ENCODE measurements at regions not wholly inside any gene's neighbourhood (a gene's known extent, or its start where the extent isn't known, plus 50 kb on each side); places are given as distances from the start of the nearest gene placed in this dataset.

GRCh38 chr11:134519390-134519750 is 107.3 kb upstream of the B3GAT1 start:
- no peak for TF ChIP-seq BRCA1 (IDR thresholded peaks at IDR 0.05)
- TF ChIP-seq BRCA1 (CRISPR knock-in tag; IDR thresholded peaks at IDR 0.05): no peak
- TF ChIP-seq POLR2G (IDR thresholded peaks at IDR 0.05; ENCODE audit: low read depth, low read length): no peak
- TF ChIP-seq CTCF (IDR thresholded peaks at IDR 0.05 in 2 of 3, conservative IDR thresholded peaks at IDR 0.05 in 1 of 3; ENCODE audit: insufficient read depth in 2 of 3, low read depth in 1 of 3, low read length in 3 of 3): no peak
- TF ChIP-seq SIRT6 (IDR thresholded peaks at IDR 0.05; ENCODE audit: low read depth, low read length): no peak
- TF ChIP-seq MYNN (IDR thresholded peaks at IDR 0.05): no peak
- no peak for TF ChIP-seq MYNN (CRISPR knock-in tag; IDR thresholded peaks at IDR 0.05)
- no peak for TF ChIP-seq CCNT2 (IDR thresholded peaks at IDR 0.05; ENCODE audit: borderline replicate concordance, extremely low read depth, insufficient read length, low read depth, low read length)
- no peak for TF ChIP-seq GATAD2A (IDR thresholded peaks at IDR 0.05)
- TF ChIP-seq TEAD4 (IDR thresholded peaks at IDR 0.05; ENCODE audit: low read length): no peak
- no peak for TF ChIP-seq TEAD4 (CRISPR knock-in tag; IDR thresholded peaks at IDR 0.05; ENCODE audit: borderline replicate concordance)
- TF ChIP-seq ZNF318 (IDR thresholded peaks at IDR 0.05; ENCODE audit: borderline replicate concordance in 1 of 2, low read depth in 1 of 2): no peak
- no peak for TF ChIP-seq SMARCE1 (IDR thresholded peaks at IDR 0.05)
- TF ChIP-seq SMARCA5 (IDR thresholded peaks at IDR 0.05): no peak
- no peak for TF ChIP-seq KLF13 (tag; IDR thresholded peaks at IDR 0.05; ENCODE audit: borderline replicate concordance, low read depth)
- TF ChIP-seq ZNF146 (CRISPR knock-in tag; IDR thresholded peaks at IDR 0.05; ENCODE audit: unreplicated experiment): no peak
- TF ChIP-seq TAF1 (IDR thresholded peaks at IDR 0.05; ENCODE audit: control insufficient read depth, extremely low read depth, insufficient read depth, low read length, severe bottlenecking): no peak
